ENCODE measurements at regions not wholly inside any gene's neighbourhood (a gene's known extent, or its start where the extent isn't known, plus 50 kb on each side); places are given as distances from the start of the nearest gene placed in this dataset.

DNA sequence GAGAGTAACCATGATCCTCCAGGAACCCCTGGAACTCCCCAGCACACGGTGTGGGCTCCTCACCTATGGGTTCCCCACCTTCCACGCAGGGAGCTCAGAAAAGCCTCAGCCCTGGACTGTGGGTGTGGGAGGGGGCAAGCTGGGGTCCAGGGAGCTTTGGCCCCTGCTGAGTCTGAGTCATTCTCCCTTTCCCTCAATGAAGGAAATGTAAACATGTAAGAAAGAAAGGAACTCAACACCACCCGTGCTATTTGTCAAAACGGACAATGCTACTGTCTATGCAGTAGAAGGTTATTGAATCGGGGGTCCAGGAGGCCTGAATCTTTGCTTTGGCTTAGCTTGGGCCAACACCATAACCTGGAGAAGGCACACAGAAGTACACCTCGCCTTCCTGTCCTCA, 222.8 kb downstream of the PMP22 start:
- ChIA-PET POLR2A (no interaction called here), CTCF (no interaction called here)
- Histone ChIP-seq H3K4me3 (ENCODE audit: low read depth, low read length) (no peak overlapping the region), H3K9me3 (no peaks in the 10 kb centered on the region), H3K27me3 (replicated peaks; ENCODE audit: control insufficient read depth, insufficient read depth, low read length) (no peaks in the 10 kb centered on the region), H3K4me1 (no peaks in the 10 kb centered on the region), H3K36me3 (ENCODE audit: control insufficient read depth, insufficient read depth, low read length) (no peaks in the 10 kb centered on the region)
- Mint-ChIP-seq H3K9me3 (ENCODE audit: unreplicated experiment) (no peaks in the 10 kb centered on the region), H3K4me1 (ENCODE audit: low read depth, unreplicated experiment) (no peaks in the 10 kb centered on the region), H3K4me3 (ENCODE audit: unreplicated experiment) (no peak overlapping the region), H3K27me3 (ENCODE audit: insufficient read depth, unreplicated experiment) (peaks cover 5% of the 10 kb centered on the region), H3K36me3 (ENCODE audit: insufficient read depth, unreplicated experiment) (no peaks in the 10 kb centered on the region), H3K27ac (ENCODE audit: unreplicated experiment) (no peak overlapping the region)
- intact Hi-C loops (cut with micrococcal nuclease; ENCODE audit: unreplicated experiment): no loop called here
- TF ChIP-seq, protein P1, sequence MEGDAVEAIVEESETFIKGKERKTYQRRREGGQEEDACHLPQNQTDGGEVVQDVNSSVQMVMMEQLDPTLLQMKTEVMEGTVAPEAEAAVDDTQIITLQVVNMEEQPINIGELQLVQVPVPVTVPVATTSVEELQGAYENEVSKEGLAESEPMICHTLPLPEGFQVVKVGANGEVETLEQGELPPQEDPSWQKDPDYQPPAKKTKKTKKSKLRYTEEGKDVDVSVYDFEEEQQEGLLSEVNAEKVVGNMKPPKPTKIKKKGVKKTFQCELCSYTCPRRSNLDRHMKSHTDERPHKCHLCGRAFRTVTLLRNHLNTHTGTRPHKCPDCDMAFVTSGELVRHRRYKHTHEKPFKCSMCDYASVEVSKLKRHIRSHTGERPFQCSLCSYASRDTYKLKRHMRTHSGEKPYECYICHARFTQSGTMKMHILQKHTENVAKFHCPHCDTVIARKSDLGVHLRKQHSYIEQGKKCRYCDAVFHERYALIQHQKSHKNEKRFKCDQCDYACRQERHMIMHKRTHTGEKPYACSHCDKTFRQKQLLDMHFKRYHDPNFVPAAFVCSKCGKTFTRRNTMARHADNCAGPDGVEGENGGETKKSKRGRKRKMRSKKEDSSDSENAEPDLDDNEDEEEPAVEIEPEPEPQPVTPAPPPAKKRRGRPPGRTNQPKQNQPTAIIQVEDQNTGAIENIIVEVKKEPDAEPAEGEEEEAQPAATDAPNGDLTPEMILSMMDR (IDR thresholded peaks at IDR 0.05; ENCODE audit: insufficient read depth in 1 of 2, low read depth in 1 of 2, low read length in 1 of 2, severe bottlenecking in 1 of 2, unreplicated experiment in 1 of 2): no peak
- no TSS peak for BruUV-seq (replicated peaks)
- DNase-seq: no peak

DNA sequence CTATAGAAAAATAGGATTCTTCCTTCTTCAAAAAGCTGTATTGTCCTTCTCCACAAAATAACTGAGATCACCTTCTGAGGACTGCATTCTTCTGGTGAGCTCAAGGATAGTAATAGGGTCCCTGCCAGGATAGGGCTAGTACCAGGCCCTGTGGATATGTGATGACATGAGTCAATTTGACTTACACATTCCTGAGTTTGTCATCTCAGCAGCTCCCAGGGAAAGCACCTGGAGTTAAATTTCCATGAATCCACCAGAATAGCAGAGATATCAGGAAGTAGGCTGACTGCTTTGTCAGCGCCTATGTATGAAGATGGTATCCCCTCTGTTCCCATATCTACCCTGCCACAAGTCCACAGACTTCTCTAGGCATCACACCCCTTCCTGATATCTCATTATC, 225.8 kb downstream of the PMP22 start:
- H3K27ac Mint-ChIP-seq (ENCODE audit: unreplicated experiment): no peak overlapping the region
- H3K9me3 Mint-ChIP-seq (ENCODE audit: unreplicated experiment): peaks cover 7% of the 10 kb centered on the region
- TF ChIP-seq, protein P1 (IDR thresholded peaks at IDR 0.05; ENCODE audit: insufficient read depth in 1 of 2, low read depth in 1 of 2, low read length in 1 of 2, severe bottlenecking in 1 of 2, unreplicated experiment in 1 of 2): no peak
- H3K4me3 ChIP-seq (ENCODE audit: low read depth, low read length): no peak overlapping the region
- no peak overlapping the region for H3K4me3 Mint-ChIP-seq (ENCODE audit: unreplicated experiment)
- H3K36me3 ChIP-seq (ENCODE audit: control insufficient read depth, insufficient read depth, low read length): no peaks in the 10 kb centered on the region
- ChIA-PET POLR2A (no interaction called here), CTCF (no interaction called here)
- H3K27me3 Mint-ChIP-seq (ENCODE audit: insufficient read depth, unreplicated experiment): peaks cover 6% of the 10 kb centered on the region
- DNase-seq: no peak
- intact Hi-C loops (cut with micrococcal nuclease; ENCODE audit: unreplicated experiment): no loop called here
- H3K4me1 Mint-ChIP-seq (ENCODE audit: low read depth, unreplicated experiment): no peaks in the 10 kb centered on the region
- H3K9me3 ChIP-seq: no peaks in the 10 kb centered on the region
- no peaks in the 10 kb centered on the region for H3K4me1 ChIP-seq
- H3K27me3 ChIP-seq (replicated peaks; ENCODE audit: control insufficient read depth, insufficient read depth, low read length): no peaks in the 10 kb centered on the region
- H3K36me3 Mint-ChIP-seq (ENCODE audit: insufficient read depth, unreplicated experiment): no peaks in the 10 kb centered on the region
- BruUV-seq (replicated peaks): no TSS peak

DNA sequence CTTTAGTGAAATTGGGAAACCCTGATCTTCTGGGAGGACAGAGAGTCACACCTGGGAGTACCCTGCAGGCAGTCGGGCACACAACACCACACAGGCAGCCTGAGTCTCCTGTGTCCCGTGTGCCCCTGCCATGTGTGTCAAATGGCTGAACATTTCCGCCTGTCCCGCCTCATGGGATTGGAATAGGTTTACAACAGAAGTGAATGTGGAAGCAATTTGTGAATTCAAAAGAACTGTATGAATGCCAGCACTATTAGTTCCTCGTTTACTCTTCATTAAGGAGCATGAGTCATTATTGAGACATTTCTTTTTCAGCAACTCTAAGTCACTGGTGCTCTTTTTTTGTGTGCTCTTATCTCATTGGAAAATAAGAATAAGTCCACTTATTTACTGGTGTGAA, 226.5 kb downstream of the PMP22 start:
- Mint-ChIP-seq H3K27me3 (ENCODE audit: insufficient read depth, unreplicated experiment) (peaks cover 4% of the 10 kb centered on the region), H3K9me3 (ENCODE audit: unreplicated experiment) (peaks cover 7% of the 10 kb centered on the region)
- DNase-seq: no peak

More for the DNA sequence above, 226.5 kb downstream of the PMP22 start:
- H3K4me3 Mint-ChIP-seq (ENCODE audit: unreplicated experiment): no peak overlapping the region
- H3K4me1 ChIP-seq: no peaks in the 10 kb centered on the region
- ChIA-PET POLR2A (no interaction called here), CTCF (no interaction called here)
- H3K27ac Mint-ChIP-seq (ENCODE audit: unreplicated experiment): no peak overlapping the region
- H3K4me1 Mint-ChIP-seq (ENCODE audit: low read depth, unreplicated experiment): no peaks in the 10 kb centered on the region
- H3K4me3 ChIP-seq (ENCODE audit: low read depth, low read length): no peak overlapping the region
- TF ChIP-seq, protein P1 (IDR thresholded peaks at IDR 0.05; ENCODE audit: insufficient read depth in 1 of 2, low read depth in 1 of 2, low read length in 1 of 2, severe bottlenecking in 1 of 2, unreplicated experiment in 1 of 2): no peak
- H3K36me3 ChIP-seq (ENCODE audit: control insufficient read depth, insufficient read depth, low read length): no peaks in the 10 kb centered on the region
- intact Hi-C loops (cut with micrococcal nuclease; ENCODE audit: unreplicated experiment): no loop called here
- H3K36me3 Mint-ChIP-seq (ENCODE audit: insufficient read depth, unreplicated experiment): no peaks in the 10 kb centered on the region
- no peaks in the 10 kb centered on the region for H3K9me3 ChIP-seq
- no TSS peak for BruUV-seq (replicated peaks)
- no peaks in the 10 kb centered on the region for H3K27me3 ChIP-seq (replicated peaks; ENCODE audit: control insufficient read depth, insufficient read depth, low read length)

Data from Caco-2 (cell line).